SIG-M5 (cell line): ENCODE measurements at regions not wholly inside any gene's neighbourhood (a gene's known extent, or its start where the extent isn't known, plus 50 kb on each side); places are given as distances from the start of the nearest gene placed in this dataset.
"Not testable (repeated sequence)": the region's sequence is repeated elsewhere in the genome, so short reads cannot be mapped to it uniquely, and the experiment has no call there.

Experiments used
- DNase-seq: peaks from one replicate; lab custom pipeline; 2025; lab: John Stamatoyannopoulos, UW

GRCh38 chr5:144671066-144671465 lies 500.4 kb downstream of the KCTD16 start:
- no peak for DNase-seq

- DNase-seq = no peak
Measured at GRCh38 chr5:144659634-144660227, 489.1 kb downstream of the KCTD16 start.

GRCh38 chr5:144644317-144644716 lies 473.6 kb downstream of the KCTD16 start:
- no peak for DNase-seq

GRCh38 chr5:144638787-144639186 lies 468.1 kb downstream of the KCTD16 start:
- DNase-seq = no peak

- DNase-seq = no peak
Measured at GRCh38 chr5:144634138-144634537, 463.5 kb downstream of the KCTD16 start.

- no peak for DNase-seq
Measured at GRCh38 chr5:144598451-144599068, 427.9 kb downstream of the KCTD16 start.

- no peak for DNase-seq
Measured at GRCh38 chr5:144596517-144596916, 425.8 kb downstream of the KCTD16 start.

- DNase-seq = no peak
Measured at GRCh38 chr5:144594919-144595318, 424.2 kb downstream of the KCTD16 start.

- DNase-seq = not testable (repeated sequence)
Measured at GRCh38 chr5:144594234-144594633, 423.6 kb downstream of the KCTD16 start.

- no peak for DNase-seq
Measured at GRCh38 chr5:144585681-144586080, 415.0 kb downstream of the KCTD16 start.

GRCh38 chr5:144583541-144584449 lies 413.1 kb downstream of the KCTD16 start:
- no peak for DNase-seq

GRCh38 chr5:144582066-144582465 lies 411.4 kb downstream of the KCTD16 start:
- DNase-seq = no peak

- DNase-seq = no peak
Measured at GRCh38 chr5:144581044-144581443, 410.4 kb downstream of the KCTD16 start.

- no peak for DNase-seq
Measured at GRCh38 chr5:144577676-144578075, 407.0 kb downstream of the KCTD16 start.

GRCh38 chr5:144575736-144576135 lies 405.1 kb downstream of the KCTD16 start:
- DNase-seq = no peak

GRCh38 chr5:144567421-144567780 lies 396.7 kb downstream of the KCTD16 start:
- DNase-seq = no peak

- DNase-seq = no peak
Measured at GRCh38 chr5:144566747-144567420, 396.2 kb downstream of the KCTD16 start.

GRCh38 chr5:144549580-144549979 lies 378.9 kb downstream of the KCTD16 start:
- no peak for DNase-seq

- DNase-seq = no peak
Measured at GRCh38 chr5:144548936-144549335, 378.3 kb downstream of the KCTD16 start.

- no peak for DNase-seq
Measured at GRCh38 chr5:144547098-144547499, 376.4 kb downstream of the KCTD16 start.

- DNase-seq = no peak
Measured at GRCh38 chr5:144538845-144539244, 368.2 kb downstream of the KCTD16 start.
